Spleen (tissue), 11 donors: ENCODE measurements at regions not wholly inside any gene's neighbourhood (a gene's known extent, or its start where the extent isn't known, plus 50 kb on each side); places are given as distances from the start of the nearest gene placed in this dataset.

Experiments used
- DNase-seq: peaks from one replicate; pipeline ENCODE4 v3.0.0-alpha.2; 2020
- H3K27ac ChIP-seq, 8 donors: fragments of 200-600 bp; sonication (generic) in 7 of 8; 1 replicate in 4 of 8; 2 replicates in 4 of 8; pipeline versions ENCODE4 v1.5.0 to v1.8.0; 2016 to 2021; ENCODE audit warnings: inconsistent platforms in 4 of 8, mild to moderate bottlenecking in 4 of 8, moderate library complexity in 1 of 8
- H3K27me3 ChIP-seq, 7 donors: fragments of 200-600 bp; sonication (generic) in 6 of 7; replicated peaks in 1 of 7; 1 replicate in 4 of 7; 2 replicates in 3 of 7; pipeline versions ENCODE4 v1.5.0 to v1.8.0; 2016 to 2021; ENCODE audit warnings: inconsistent platforms in 3 of 7, mild to moderate bottlenecking in 1 of 7
- H3K36me3 ChIP-seq, 6 donors: fragments of 200-600 bp; sonication (generic) in 5 of 6; 1 replicate in 4 of 6; 2 replicates in 2 of 6; pipeline versions ENCODE4 v1.5.0 to v1.8.0; 2016 to 2021; ENCODE audit warnings: inconsistent platforms in 2 of 6
- H3K4me1 ChIP-seq, 6 donors: fragments of 200-600 bp; sonication (generic) in 5 of 6; 1 replicate in 3 of 6; 2 replicates in 3 of 6; pipeline versions ENCODE4 v1.5.0 to v1.8.0; 2016 to 2021; ENCODE audit warnings: inconsistent platforms in 3 of 6
- H3K4me3 ChIP-seq, 8 donors: fragments of 200-600 bp; sonication (generic) in 7 of 8; 1 replicate in 4 of 8; 2 replicates in 4 of 8; pipeline versions ENCODE4 v1.5.0 to v1.8.0; 2016 to 2021; ENCODE audit warnings: inconsistent platforms in 4 of 8, mild to moderate bottlenecking in 4 of 8, moderate library complexity in 2 of 8
- H3K9me3 ChIP-seq, 8 donors: fragments of 200-600 bp; sonication (generic) in 7 of 8; 1 replicate in 4 of 8; 2 replicates in 4 of 8; pipeline versions ENCODE4 v1.5.0 to v1.8.0; 2016 to 2021; ENCODE audit warnings: inconsistent platforms in 4 of 8
- POLR2A ChIP-seq, 3 donors: fragments of 450-650 bp; IDR thresholded peaks; one replicate each; pipeline ENCODE4 v1.5.1; 2017; ENCODE audit warnings: antibody characterized with exemption in 3 of 3, mild to moderate bottlenecking in 1 of 3
- POLR2AphosphoS5 ChIP-seq, 3 donors: sonication (generic); formaldehyde crosslinking; IDR thresholded peaks; one replicate each; pipeline ENCODE4 v1.5.1; 2017; ENCODE audit warnings: antibody characterized with exemption in 3 of 3
- WGBS, 5 donors: extraction: QIAGEN DNeasy Blood & Tissue Kit in 3 of 5; methylation state at CpG; one replicate each; pipeline versions ENCODE4 v1.1.5 to v1.1.7; 2013 to 2018; 5-methylcytosine and 5-hydroxymethylcytosine counted together
- intact Hi-C: fragments of 100-400 bp; cut with DNase I; formaldehyde crosslinking; loops from one replicate; pipeline ENCODE4 v1.15.0; 2023; ENCODE audit warnings: low total_unique reads
- TF ChIP-seq, protein P1 (sequence below), 11 experiments: fragments of 200-600 bp in 7 of 11; fragments of 450-650 bp in 4 of 11; sonication (generic) in 4 of 11; IDR thresholded peaks in 8 of 11; conservative IDR thresholded peaks in 3 of 11; 1 replicate in 7 of 11; 2 replicates in 4 of 11; pipeline versions ENCODE4 v1.4.0 to v1.8.0; 2016 to 2021; ENCODE audit warnings: antibody characterized with exemption in 11 of 11, inconsistent platforms in 4 of 11, mild to moderate bottlenecking in 1 of 11
- donor health status: healthy with polysubstance abuse.
- donor health status: DM: no; HTN: no; CAD: no; lungs with moderate emphysema.
- donor health status: DM: no; HTN: no; CAD: no.
- donor health status: Bipolar disorder and iron deficiency.
- donor health status: healthy.
- donor health status: DM: no; HTN: no; CAD: no.
- donor health status: DM: yes; HTN: yes; CAD: no.

DNA sequence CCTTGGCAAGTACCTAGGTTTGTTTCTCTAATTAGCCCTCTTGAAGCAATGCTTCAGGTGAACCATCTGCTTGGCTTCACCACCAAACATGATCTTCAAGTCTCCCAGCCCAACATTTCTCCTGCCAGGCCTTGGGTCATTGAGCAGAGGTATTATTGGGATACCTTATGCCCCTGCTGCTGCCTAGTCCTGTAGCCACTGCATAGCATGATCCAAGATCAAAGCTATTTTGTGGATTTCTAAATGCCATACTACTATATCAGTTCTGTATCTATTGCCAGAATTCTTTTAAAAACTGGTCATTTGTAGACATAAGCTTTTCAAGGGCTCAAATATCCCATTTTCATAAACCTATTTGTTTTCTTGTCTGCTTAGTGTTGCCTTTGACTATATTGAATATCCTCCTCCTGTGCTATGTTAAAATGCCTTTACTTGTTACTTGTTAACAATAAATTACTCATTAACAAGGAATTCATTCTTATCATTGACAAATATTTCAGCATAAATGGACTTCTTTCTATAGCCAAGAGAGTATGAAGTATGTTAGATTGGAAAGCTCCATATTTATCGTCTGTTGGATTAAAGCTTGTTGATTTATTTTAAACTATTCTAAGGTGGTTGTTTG is 204.5 kb upstream of the RBBP8 start:
- H3K36me3 ChIP-seq = no peaks in the 10 kb centered on the region
- TF ChIP-seq POLR2AphosphoS5 (IDR thresholded peaks at IDR 0.05) (no peak), POLR2A (IDR thresholded peaks at IDR 0.05) (no peak)
- TF ChIP-seq, protein P1, sequence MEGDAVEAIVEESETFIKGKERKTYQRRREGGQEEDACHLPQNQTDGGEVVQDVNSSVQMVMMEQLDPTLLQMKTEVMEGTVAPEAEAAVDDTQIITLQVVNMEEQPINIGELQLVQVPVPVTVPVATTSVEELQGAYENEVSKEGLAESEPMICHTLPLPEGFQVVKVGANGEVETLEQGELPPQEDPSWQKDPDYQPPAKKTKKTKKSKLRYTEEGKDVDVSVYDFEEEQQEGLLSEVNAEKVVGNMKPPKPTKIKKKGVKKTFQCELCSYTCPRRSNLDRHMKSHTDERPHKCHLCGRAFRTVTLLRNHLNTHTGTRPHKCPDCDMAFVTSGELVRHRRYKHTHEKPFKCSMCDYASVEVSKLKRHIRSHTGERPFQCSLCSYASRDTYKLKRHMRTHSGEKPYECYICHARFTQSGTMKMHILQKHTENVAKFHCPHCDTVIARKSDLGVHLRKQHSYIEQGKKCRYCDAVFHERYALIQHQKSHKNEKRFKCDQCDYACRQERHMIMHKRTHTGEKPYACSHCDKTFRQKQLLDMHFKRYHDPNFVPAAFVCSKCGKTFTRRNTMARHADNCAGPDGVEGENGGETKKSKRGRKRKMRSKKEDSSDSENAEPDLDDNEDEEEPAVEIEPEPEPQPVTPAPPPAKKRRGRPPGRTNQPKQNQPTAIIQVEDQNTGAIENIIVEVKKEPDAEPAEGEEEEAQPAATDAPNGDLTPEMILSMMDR (IDR thresholded peaks at IDR 0.05 in 8 of 11, conservative IDR thresholded peaks at IDR 0.05 in 3 of 11) = no peak
- no peaks in the 10 kb centered on the region for H3K27me3 ChIP-seq
- WGBS, 5 donors = 32 to 61% (median 40%) methylated on average over 1 of the region's 1 CpG
- no peaks in the 10 kb centered on the region for H3K9me3 ChIP-seq
- H3K27ac ChIP-seq = no peak overlapping the region
- no peak overlapping the region for H3K4me3 ChIP-seq
- no peaks in the 10 kb centered on the region for H3K4me1 ChIP-seq
- DNase-seq = no peak
- intact Hi-C loops = no loop called here

DNA sequence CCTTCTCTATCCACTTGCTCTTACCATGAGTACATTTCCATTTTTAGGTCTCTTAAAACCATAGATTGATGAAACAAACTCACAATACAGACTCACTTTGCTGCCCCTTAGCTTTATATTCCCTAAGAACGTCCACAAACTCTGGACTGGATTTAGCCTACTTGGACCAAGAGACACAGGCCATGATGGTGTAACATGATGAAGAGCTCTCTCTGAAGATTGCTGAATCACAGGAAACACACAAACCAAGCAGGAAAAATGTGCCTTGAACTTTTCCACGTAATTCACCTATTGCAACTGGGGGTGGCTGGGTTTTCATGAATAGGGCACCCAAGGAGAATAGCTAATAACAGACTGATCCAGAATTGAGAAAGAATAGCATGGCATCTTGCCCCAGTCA is 201.7 kb upstream of the RBBP8 start:
- WGBS, 5 donors = 15 to 42% (median 31%) methylated on average over 2 of the region's 2 CpGs
- H3K36me3 ChIP-seq = no peaks in the 10 kb centered on the region
- H3K27ac ChIP-seq = no peak overlapping the region
- H3K4me1 ChIP-seq = no peaks in the 10 kb centered on the region
- H3K9me3 ChIP-seq = no peaks in the 10 kb centered on the region
- H3K4me3 ChIP-seq = no peak overlapping the region
- no peaks in the 10 kb centered on the region for H3K27me3 ChIP-seq
- TF ChIP-seq POLR2A (IDR thresholded peaks at IDR 0.05) = no peak
- DNase-seq = no peak
- intact Hi-C loops = no loop called here

DNA sequence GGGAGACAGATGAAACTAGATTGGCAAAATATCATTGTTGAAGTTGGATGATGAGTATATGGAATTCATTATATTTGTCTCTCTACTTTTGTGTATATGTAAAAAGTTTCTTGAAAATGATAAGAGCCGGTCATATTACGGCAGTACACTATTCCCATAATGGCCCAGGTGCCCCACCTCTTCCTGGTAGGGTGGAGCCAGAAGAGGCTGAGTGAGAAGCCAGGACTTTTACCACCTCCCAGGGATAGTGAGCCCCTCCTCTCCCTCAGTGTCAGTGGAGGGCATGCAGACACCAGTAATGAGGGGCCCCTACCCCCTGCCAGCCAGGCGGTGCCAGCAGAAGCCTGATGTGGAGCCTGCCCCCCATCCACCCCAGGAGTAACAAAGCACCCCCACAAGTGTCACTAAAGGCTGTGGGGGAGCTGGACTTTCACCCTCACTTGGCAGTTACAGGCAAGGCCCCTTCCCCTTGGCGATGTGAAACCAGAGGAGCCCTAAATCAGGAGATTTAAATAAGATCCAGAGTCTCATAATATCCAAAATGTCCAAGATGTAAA is 198.9 kb upstream of the RBBP8 start:
- Histone ChIP-seq H3K4me1 (no peaks in the 10 kb centered on the region), H3K4me3 (no peak overlapping the region), H3K36me3 (no peaks in the 10 kb centered on the region), H3K27me3 (no peaks in the 10 kb centered on the region), H3K9me3 (no peaks in the 10 kb centered on the region), H3K27ac (no peak overlapping the region)
- intact Hi-C loops = no loop called here
- WGBS, 5 donors = 68 to 87% (median 76%) methylated on average over 4 of the region's 4 CpGs
- DNase-seq = no peak
- TF ChIP-seq POLR2AphosphoS5 (IDR thresholded peaks at IDR 0.05) = no peak
- TF ChIP-seq, protein P1 (IDR thresholded peaks at IDR 0.05 in 8 of 11, conservative IDR thresholded peaks at IDR 0.05 in 3 of 11) = no peak
- no peak for TF ChIP-seq POLR2A (IDR thresholded peaks at IDR 0.05)

DNA sequence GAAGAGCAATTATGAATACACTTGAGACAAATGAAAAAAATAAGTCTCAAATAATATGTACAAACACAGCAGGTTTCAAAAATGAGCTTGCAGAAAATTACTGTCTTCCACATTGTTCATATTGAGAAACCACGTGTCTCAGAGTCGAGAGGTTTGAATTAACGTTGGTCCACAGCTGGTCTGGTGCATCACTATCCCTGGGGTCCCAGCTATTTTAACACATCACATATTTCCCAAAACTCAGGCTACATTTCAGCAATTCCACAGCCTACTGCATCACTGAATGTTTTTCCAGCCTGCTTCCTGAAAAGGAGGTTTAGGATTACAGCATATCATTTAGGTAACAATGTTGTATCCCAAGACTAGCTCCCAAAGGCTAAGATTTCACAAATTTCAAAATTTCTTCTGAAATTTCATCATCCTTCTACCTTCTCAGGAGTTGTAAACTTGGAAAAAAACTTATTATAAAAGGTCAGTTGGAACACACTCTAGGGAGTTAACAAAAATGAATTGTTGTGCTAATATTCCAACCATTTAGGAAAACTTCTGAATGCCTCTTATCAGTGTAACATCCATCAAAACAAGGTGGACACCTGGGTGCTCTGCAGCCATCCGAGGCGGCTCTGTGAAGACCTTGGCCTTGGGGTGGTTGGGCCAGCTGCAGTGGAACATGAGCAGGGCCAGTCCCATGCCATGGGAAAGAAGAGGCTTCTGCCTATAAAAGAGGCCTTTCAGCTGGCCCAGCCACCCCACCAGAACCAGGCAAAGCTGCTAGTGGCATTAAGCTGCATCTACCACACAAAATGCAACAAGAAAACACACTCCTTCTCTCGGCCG is 198.1 kb upstream of the RBBP8 start:
- Histone ChIP-seq H3K27ac (no peak overlapping the region), H3K4me3 (no peak overlapping the region), H3K4me1 (no peaks in the 10 kb centered on the region), H3K27me3 (no peaks in the 10 kb centered on the region), H3K36me3 (no peaks in the 10 kb centered on the region), H3K9me3 (no peaks in the 10 kb centered on the region)
- intact Hi-C loops = no loop called here
- no peak for DNase-seq
- TF ChIP-seq, protein P1 (IDR thresholded peaks at IDR 0.05 in 8 of 11, conservative IDR thresholded peaks at IDR 0.05 in 3 of 11) = no peak
- no peak for TF ChIP-seq POLR2AphosphoS5 (IDR thresholded peaks at IDR 0.05)
- no peak for TF ChIP-seq POLR2A (IDR thresholded peaks at IDR 0.05)
- WGBS, 5 donors = 82 to 89% (median 87%) methylated on average over 7 of the region's 7 CpGs
